Epidermal melanocyte (primary cell): ENCODE measurements at regions not wholly inside any gene's neighbourhood (a gene's known extent, or its start where the extent isn't known, plus 50 kb on each side); places are given as distances from the start of the nearest gene placed in this dataset.
"Not testable (repeated sequence)": the region's sequence is repeated elsewhere in the genome, so short reads cannot be mapped to it uniquely, and the experiment has no call there.

ENCODE experiments used
- DNase-seq: peaks from one replicate; pipeline ENCODE4 v3.0.0; 2011; ENCODE audit warnings: low spot score; ENCODE audit not compliant: insufficient read length

- not testable (repeated sequence) for DNase-seq
Observed at GRCh38 chr2:76697439-76697838, 824.7 kb downstream of the LRRTM4 start.

- no peak for DNase-seq
Observed at GRCh38 chr2:76692908-76693307, 829.3 kb downstream of the LRRTM4 start.

DNA sequence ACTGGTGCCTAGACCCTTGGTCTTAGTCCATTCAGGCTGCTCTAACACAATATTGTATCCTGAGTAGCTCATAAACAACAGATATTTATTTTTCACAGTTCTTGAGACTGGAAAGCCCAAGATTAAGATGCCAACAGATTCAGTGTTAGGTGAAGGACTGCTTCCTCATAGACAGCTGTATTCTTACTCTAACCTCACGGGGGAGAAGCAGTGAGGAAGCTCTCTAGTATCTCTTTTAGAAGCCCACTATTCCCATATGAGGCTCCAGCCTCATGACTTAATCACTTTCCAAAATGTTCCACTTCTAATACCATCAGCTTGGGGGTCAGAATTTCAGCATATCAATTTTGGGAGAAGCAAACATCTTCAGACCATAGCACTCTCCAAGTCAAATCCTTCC, 833.4 kb downstream of the LRRTM4 start:
- DNase-seq = no peak

- DNase-seq = no peak
Observed at GRCh38 chr2:76687923-76688322, 834.3 kb downstream of the LRRTM4 start.

DNA sequence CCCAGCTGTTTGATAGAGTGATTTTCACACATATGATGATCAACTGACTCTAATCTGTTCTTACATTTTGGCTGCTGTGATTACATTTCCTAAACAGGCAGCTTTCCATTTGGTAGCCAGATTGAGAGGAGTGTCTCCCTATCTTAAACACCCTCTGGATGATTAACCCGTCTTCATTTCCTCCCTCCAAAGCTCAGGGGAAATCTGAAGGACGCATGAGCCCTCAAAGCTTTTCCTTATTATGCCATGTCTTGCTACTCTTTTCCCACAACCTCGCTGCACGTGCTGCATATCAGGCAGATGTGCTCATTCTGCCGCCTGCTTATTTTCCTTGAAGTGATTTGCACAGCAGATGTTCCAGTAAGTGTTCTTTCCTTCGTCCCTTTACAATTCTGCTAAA, 837.4 kb downstream of the LRRTM4 start:
- no peak for DNase-seq

DNA sequence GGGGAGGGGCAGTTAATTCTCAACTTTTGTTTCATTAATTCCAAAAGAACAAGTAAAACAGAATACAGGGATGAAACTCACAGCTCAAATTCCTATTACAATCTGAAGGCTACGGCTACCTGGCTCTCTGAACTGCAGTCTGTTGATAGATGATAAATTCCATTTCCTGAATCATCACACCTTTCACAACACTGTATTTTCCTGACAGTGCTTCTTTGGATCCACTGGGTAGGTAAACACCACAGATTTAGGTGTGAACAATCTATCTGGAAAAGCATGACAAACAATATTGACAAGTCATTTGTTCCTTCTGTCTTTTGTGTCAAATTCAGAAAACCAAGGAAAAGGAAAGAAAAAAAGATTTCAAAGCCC, 843.2 kb downstream of the LRRTM4 start:
- no peak for DNase-seq

- DNase-seq = no peak
Observed at GRCh38 chr2:76678383-76679024, 843.7 kb downstream of the LRRTM4 start.

GRCh38 chr2:76675212-76675611, 847.0 kb downstream of the LRRTM4 start:
- no peak for DNase-seq

DNA sequence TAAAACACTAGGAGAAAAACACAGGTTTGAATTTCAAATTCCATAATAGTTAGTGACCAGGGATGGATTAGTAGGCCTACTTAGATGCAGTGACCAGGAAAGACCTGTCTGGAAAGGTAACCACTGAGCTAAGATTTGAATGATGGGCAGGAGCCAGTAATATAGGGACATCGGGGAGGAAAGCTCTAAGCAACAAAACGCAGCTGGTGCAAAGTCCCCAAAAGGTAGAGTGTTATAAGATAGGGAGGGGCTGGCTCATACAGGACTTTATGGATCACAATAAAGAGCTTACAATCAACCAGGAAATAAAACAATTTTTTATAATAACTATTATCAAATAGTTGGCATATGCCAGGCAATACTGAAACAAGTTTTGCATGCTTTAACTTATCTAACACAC, 849.4 kb downstream of the LRRTM4 start:
- DNase-seq = no peak

DNA sequence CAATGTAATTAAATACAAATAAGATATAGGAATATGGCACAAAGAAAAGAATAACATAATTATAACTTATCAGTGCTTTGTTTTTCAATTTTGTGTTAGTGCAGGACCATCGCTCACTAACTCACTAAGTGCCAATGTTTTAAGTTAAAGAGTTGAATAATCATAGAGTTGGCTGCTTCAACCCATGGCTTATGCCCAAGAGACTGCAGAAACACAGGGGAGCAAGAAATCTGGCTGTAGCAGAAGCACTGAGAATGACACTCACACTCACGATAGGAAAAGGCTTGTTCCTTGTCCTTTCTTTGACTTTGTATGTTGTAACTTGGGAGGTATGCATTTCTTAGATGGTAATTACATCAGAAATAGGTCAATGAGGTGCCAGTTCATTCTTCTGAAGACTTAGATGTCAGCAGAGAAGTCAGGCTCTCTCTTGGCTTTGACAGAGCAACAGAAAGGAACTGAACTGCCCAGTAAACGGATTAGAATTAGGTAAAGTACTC, 852.2 kb downstream of the LRRTM4 start:
- no peak for DNase-seq

DNA sequence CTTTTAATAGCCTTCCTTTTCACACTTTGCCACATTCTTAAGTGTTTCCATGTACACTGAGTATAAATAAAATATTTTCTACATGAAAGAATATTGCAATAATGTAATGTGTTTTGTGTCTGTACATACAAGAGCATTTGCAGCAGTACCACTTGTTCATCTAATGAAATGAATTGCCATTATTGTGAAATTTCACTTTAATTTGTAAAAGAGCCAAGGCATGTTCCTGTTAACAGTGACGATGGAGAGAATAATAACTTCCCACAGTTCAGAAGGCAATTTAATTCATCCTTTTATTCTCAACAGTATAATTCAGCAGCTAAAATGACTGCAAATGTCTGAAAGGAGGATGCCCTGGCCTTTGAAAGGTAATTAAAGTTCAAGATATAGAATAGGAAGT, 853.9 kb downstream of the LRRTM4 start:
- no peak for DNase-seq

DNA sequence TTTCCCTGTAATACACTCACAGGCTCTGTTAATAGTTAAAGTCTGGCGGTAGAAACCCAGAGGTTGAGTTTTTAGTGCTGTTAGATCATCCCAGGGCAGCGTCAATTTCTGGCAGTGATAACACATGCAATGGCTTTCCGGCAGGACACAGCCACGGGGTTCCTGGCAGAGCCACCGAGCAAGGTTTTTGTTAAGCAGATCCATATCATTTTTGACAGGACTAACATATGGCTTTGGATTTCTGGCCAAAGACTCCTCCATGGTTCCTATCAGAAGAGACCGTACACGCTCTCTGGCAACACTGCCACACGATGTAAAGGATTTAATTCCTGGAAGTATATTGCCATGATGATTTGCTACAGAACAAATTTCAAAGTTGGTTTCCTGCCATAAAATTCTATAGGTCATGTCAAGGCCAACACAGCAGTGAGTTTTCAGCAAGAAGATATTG, 854.3 kb downstream of the LRRTM4 start:
- DNase-seq = no peak

DNA sequence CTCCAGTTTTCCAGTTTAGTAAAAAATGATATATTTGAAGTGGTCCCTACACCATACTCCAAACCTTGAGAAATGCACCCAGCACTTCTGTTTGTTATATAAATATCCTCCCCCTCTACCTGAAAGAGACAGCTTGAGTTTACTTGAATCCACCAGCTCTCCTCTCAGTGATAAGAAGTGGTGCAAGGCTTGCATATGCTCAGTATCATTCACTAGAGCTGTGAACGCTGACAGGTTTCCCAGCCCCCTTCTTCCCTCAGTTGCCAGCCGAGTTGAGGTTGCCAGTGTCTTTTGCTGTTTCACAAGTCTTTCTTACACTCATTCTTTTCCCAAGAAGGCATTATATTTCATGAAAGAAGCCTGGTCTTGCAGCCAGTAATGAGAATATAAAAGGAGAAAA, 880.0 kb downstream of the LRRTM4 start:
- no peak for DNase-seq

GRCh38 chr2:76641506-76641905, 880.7 kb downstream of the LRRTM4 start:
- no peak for DNase-seq

DNA sequence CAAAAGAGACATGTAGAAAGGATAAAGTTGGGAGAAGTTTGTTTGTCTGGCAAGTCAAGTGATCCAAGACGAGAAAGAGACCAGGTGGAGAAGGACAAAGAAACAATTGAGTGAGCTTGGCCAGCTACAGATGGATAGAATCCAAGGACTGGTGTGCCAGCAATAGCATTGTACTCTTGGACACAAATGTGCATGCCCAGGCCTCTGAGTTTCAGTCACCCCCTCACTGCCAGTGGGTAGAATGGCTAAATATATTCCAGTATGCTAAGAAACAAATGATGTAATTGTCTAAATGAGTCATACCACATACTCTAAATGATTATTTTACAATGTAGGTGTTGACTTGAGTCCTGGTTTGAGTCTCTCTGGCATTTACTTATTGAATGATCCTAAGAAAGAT, 881.3 kb downstream of the LRRTM4 start:
- no peak for DNase-seq

GRCh38 chr2:76639171-76639680, 883.0 kb downstream of the LRRTM4 start:
- DNase-seq = no peak

DNA sequence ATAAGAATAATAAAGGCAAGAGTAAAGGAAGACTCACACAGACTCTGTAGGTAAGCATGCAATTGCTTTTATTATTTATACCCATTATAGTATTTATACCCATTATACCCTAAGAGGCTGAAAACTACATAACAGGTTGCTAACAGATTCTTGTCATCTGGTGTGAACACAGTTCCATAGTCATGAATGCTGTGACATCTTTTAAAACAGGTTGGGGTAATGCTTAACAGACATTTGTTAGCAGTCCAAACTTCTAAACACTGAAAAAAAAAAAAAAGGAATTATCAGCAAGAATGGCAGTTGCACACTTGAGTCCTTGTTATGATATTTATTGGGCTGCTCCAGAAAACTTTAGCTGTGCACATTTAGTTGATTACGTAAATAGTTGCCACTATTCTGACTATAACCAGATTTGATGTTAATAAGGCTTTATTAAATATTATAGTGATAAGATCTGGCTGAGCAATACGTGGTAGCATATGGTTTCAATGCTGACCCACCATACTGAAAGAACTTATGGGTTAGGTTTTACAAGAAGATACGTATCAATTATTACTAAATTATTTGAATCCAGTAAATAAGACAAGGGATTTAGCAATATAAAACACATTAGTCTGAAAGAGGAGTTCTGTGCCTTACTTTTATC, 888.8 kb downstream of the LRRTM4 start:
- no peak for DNase-seq

GRCh38 chr2:76625101-76625500, 897.1 kb downstream of the LRRTM4 start:
- DNase-seq = no peak

DNA sequence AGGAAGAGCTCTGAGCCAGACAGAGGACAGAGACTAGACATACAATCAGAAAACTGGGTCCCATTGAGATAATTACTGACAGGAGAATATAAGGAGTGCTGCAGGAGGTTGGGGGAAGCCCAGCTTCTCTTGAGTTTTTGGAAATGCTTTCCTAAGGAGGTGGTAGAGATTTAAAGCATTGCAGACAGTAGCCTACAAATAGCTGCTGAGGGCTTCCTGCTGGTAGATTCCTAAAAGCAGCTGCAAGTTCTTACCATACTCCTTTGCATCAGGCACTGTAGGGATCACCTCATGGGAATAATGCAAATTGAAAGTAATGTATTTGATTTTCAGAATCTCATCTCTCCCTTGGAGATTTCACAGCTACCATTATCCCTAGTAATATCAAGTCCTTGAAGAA, 902.6 kb upstream of the GCFC2 start:
- no peak for DNase-seq

GRCh38 chr2:76612764-76613163, 902.0 kb upstream of the GCFC2 start:
- DNase-seq = no peak

GRCh38 chr2:76610451-76610850, 899.7 kb upstream of the GCFC2 start:
- no peak for DNase-seq

DNA sequence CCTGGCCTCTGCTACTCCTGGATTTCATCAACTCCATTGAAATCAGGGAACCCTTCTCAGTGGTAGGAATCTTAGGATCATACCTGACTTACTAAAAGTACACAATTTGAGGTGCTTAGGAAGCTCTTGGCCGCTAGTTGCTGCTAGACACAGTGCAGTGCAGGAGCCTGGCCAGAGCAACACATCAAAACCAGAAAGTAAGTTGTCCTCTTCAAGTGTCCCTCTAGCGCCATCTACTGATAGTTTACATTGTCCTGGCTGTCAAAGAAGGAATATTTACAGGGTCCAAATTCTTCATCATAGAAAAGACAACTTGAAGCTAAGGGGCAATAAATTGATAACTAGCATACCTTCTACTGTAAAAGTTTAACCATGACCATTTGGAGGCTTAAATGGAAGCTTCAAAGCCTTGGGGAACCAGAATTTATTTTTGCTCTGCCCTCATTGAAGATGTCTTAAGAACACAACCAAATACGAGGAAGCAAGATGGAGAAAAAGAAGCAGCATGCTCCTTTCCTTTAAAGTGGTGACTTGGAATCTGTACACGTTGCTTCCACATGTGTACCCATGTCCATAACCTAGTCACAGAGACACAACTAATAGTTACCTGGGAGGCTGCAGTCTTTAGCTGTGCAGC, 889.1 kb upstream of the GCFC2 start:
- peak; percentile 31 for DNase-seq

DNA sequence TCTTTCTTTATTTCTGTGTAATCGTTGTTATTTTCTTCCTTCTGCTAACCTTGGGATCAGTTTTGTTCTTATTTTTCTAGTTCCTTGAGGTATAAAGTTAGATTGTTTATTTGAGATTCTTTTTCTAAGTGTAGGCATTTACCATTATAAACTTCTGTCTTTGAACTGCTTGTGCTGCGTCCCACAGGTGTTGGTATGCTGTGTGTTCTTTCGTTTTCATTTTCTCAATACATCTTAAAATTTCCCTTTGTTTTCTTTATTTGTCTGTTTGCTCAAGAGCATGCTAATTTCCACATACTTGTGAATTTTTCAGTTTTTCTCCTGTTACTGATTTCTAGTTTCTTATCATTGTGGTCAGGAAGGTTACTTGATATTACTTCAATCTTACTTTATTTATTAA, 873.8 kb upstream of the GCFC2 start:
- no peak for DNase-seq
